ENCODE measurements at regions not wholly inside any gene's neighbourhood (a gene's known extent, or its start where the extent isn't known, plus 50 kb on each side); places are given as distances from the start of the nearest gene placed in this dataset.

GRCh38 chr10:3229815-3230214, 57.2 kb upstream of the PITRM1 start:
- TF ChIP-seq CTCF (conservative IDR thresholded peaks at IDR 0.05; ENCODE audit: low read depth, low read length) (no peak), EZH2 (IDR thresholded peaks at IDR 0.05; ENCODE audit: borderline replicate concordance, low read depth, low read length, poor library complexity, severe bottlenecking) (no peak)

All from A673 (cell line).